DMS79 (cell line): ENCODE measurements at regions not wholly inside any gene's neighbourhood (a gene's known extent, or its start where the extent isn't known, plus 50 kb on each side); places are given as distances from the start of the nearest gene placed in this dataset.

Source experiments
- DNase-seq: peaks from one replicate; lab custom pipeline; 2025; lab: John Stamatoyannopoulos, UW

GRCh38 chr20:48276021-48276342, 490.7 kb upstream of the SULF2 start:
- no peak for DNase-seq

- peak; percentile 62 for DNase-seq
These were observed 490.2 kb upstream of the SULF2 start for GRCh38 chr20:48275286-48276020.

GRCh38 chr20:48273843-48274242, 488.6 kb upstream of the SULF2 start:
- DNase-seq: no peak

- no peak for DNase-seq
These were observed 485.6 kb upstream of the SULF2 start for GRCh38 chr20:48270885-48271284.

GRCh38 chr20:48267860-48268633, 482.8 kb upstream of the SULF2 start:
- no peak for DNase-seq

GRCh38 chr20:48266571-48266970, 481.3 kb upstream of the SULF2 start:
- DNase-seq: no peak

- DNase-seq: no peak
These were observed 480.5 kb upstream of the SULF2 start for GRCh38 chr20:48265791-48266190.

GRCh38 chr20:48262955-48263354, 477.7 kb upstream of the SULF2 start:
- no peak for DNase-seq

- DNase-seq: no peak
These were observed 477.2 kb upstream of the SULF2 start for GRCh38 chr20:48262466-48262865.

- no peak for DNase-seq
These were observed 476.2 kb upstream of the SULF2 start for GRCh38 chr20:48261398-48261910.

GRCh38 chr20:48260129-48260756, 475.0 kb upstream of the SULF2 start:
- no peak for DNase-seq

- DNase-seq: no peak
These were observed 474.2 kb upstream of the SULF2 start for GRCh38 chr20:48259456-48259855.

- no peak for DNase-seq
These were observed 472.6 kb upstream of the SULF2 start for GRCh38 chr20:48257833-48258232.

GRCh38 chr20:48247961-48248360, 462.7 kb upstream of the SULF2 start:
- no peak for DNase-seq

GRCh38 chr20:48246061-48246790, 460.9 kb upstream of the SULF2 start:
- DNase-seq: no peak

GRCh38 chr20:48242623-48243022, 457.3 kb upstream of the SULF2 start:
- DNase-seq: no peak

- DNase-seq: no peak
These were observed 456.2 kb upstream of the SULF2 start for GRCh38 chr20:48241482-48241881.

- DNase-seq: no peak
These were observed 453.5 kb upstream of the SULF2 start for GRCh38 chr20:48238781-48239180.

GRCh38 chr20:48238326-48238725, 453.0 kb upstream of the SULF2 start:
- no peak for DNase-seq

- DNase-seq: no peak
These were observed 451.0 kb upstream of the SULF2 start for GRCh38 chr20:48236000-48236970.

GRCh38 chr20:48234951-48235350, 449.7 kb upstream of the SULF2 start:
- no peak for DNase-seq
